Activated B cell treated with CpG ODN at 0.5 μM for 24 hours (primary cell): ENCODE measurements at regions not wholly inside any gene's neighbourhood (a gene's known extent, or its start where the extent isn't known, plus 50 kb on each side); places are given as distances from the start of the nearest gene placed in this dataset.

Experiments used
- ATAC-seq: fragments of 200-7000 bp; cut with Tn5 transposase; one replicate; pipeline ENCODE4 v1.10.0; 2021; ENCODE audit warnings: low read depth, mild to moderate bottlenecking, moderate library complexity
- CTCF ChIA-PET: fragments of 350-600 bp; sonication (Branson Sonifier 250); formaldehyde crosslinking; loops from one replicate; lab custom pipeline; 2021; ENCODE audit warnings: antibody characterized with exemption; lab: Charles Lee
- POLR2A ChIA-PET: fragments of 350-600 bp; sonication (Branson Sonifier 250); formaldehyde crosslinking; loops from one replicate; lab custom pipeline; 2021; ENCODE audit warnings: antibody characterized with exemption; lab: Charles Lee
- DNase-seq: peaks from one replicate; pipeline ENCODE4 v3.0.0; 2022
- H3K27ac Mint-ChIP-seq: one replicate; pipeline ENCODE4 v1.8.0; 2020; ENCODE audit warnings: mixed read lengths
- H3K27me3 Mint-ChIP-seq: one replicate; pipeline ENCODE4 v1.8.0; 2021; ENCODE audit warnings: mixed read lengths
- H3K36me3 Mint-ChIP-seq: one replicate; pipeline ENCODE4 v1.8.0; 2021; ENCODE audit warnings: low read depth, mixed read lengths
- H3K4me1 Mint-ChIP-seq: one replicate; pipeline ENCODE4 v1.8.0; 2021; ENCODE audit warnings: mixed read lengths
- H3K4me3 Mint-ChIP-seq: one replicate; pipeline ENCODE4 v1.8.0; 2020; ENCODE audit warnings: mild to moderate bottlenecking, mixed read lengths
- H3K9me3 Mint-ChIP-seq: one replicate; pipeline ENCODE4 v1.8.0; 2020; ENCODE audit warnings: mixed read lengths
- CTCF ChIP-seq: fragments of 200-600 bp; IDR thresholded peaks from one replicate; pipeline ENCODE4 v1.8.0; 2022; ENCODE audit warnings: antibody characterized with exemption, mild to moderate bottlenecking
- intact Hi-C: fragments of 100-400 bp; cut with micrococcal nuclease; formaldehyde crosslinking; loops from one replicate; pipeline ENCODE4 v1.15.1; 2024

- H3K27me3 Mint-ChIP-seq = no peaks in the 10 kb centered on the region
- CTCF ChIA-PET = no interaction called here
- no peaks in the 10 kb centered on the region for H3K4me1 Mint-ChIP-seq
- H3K27ac Mint-ChIP-seq = no peak overlapping the region
- ATAC-seq (no peak), DNase-seq (no peak)
- H3K9me3 Mint-ChIP-seq = peaks cover 24% of the 10 kb centered on the region
- no peak for TF ChIP-seq CTCF
- intact Hi-C loops = no loop called here
- no peaks in the 10 kb centered on the region for H3K36me3 Mint-ChIP-seq
- H3K4me3 Mint-ChIP-seq = no peak overlapping the region
- POLR2A ChIA-PET = no interaction called here
Observed at GRCh38 chr22:27358096-27358870, 443.3 kb downstream of the MN1 start.

DNA sequence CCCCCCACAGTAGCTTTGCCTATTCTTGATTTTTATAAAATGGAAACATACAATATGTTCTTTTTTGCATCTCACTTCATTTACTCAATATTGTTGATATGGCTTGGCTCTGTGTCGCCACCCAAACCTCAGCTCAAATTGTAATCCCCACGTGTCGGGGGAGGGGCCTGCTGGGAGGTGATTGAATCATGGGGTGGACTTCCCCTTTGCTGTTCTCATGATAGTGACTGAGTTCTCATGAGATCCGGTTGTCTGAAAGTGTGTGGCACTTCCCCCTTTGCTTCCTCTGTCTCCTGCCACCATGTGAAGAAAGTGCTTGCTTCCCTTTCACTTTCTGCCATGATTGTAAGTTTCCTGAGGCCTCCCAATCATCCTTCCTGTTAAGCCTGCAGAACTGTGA is 431.3 kb downstream of the MN1 start:
- CTCF ChIA-PET = no interaction called here
- Mint-ChIP-seq H3K36me3 (no peaks in the 10 kb centered on the region), H3K27me3 (peaks cover 20% of the 10 kb centered on the region), H3K9me3 (peaks cover 4% of the 10 kb centered on the region), H3K4me3 (no peak overlapping the region), H3K27ac (no peak overlapping the region), H3K4me1 (no peaks in the 10 kb centered on the region)
- TF ChIP-seq CTCF = no peak
- DNase-seq = no peak
- ATAC-seq = no peak
- POLR2A ChIA-PET = no interaction called here
- intact Hi-C loops = no loop called here

DNA sequence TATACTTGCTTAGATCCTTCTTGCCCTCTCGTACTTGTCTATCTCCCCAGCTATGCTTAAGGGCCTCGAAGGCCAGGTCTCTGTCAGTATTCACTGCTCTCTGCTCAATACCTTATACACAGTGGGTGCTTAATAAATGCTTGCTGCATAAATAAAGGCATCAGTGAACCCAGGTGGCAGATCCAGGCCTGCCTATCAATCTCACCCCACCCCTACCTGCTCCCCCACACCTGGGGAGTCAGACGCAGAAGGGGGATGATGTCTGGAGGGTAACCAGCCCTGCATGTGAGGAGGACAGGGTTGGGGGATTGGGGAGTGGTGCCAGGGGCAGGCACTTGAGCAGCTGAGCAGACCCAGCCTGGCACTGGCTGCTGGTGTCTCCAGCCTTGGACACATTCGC is 430.6 kb downstream of the MN1 start:
- peaks cover 20% of the 10 kb centered on the region for H3K27me3 Mint-ChIP-seq
- no peaks in the 10 kb centered on the region for H3K4me1 Mint-ChIP-seq

DNA sequence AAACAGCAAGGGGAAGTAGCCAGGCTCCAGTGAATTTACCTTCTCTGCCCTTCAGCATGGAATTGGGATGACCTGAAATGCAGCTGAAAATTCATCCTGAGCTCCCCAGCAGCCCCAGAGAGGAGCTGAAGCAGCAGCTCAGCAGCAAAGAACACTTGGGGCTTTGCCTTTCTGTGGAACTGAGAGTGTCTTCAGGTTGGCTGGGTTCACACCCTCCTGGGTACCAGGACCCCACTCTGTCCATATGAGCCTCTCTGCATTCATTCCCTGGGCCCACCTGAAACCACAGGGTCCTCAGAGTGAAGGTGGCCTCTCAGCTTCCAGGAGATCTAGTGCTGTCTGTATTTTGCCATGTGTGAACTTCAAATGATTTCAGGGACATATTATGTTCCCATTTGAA is 429.2 kb downstream of the MN1 start:
- no peaks in the 10 kb centered on the region for H3K36me3 Mint-ChIP-seq
- ChIA-PET POLR2A (no interaction called here), CTCF (no interaction called here)
- no peak for TF ChIP-seq CTCF
- intact Hi-C loops = no loop called here
- H3K4me3 Mint-ChIP-seq = no peak overlapping the region
- ATAC-seq (no peak), DNase-seq (no peak)
- no peaks in the 10 kb centered on the region for H3K4me1 Mint-ChIP-seq
- peaks cover 18% of the 10 kb centered on the region for H3K27me3 Mint-ChIP-seq
- H3K9me3 Mint-ChIP-seq = peaks cover 8% of the 10 kb centered on the region
- no peak overlapping the region for H3K27ac Mint-ChIP-seq

More for the DNA sequence above, 430.6 kb downstream of the MN1 start:
- Mint-ChIP-seq H3K27ac (no peak overlapping the region), H3K36me3 (no peaks in the 10 kb centered on the region), H3K9me3 (peaks cover 8% of the 10 kb centered on the region), H3K4me3 (no peak overlapping the region)
- ChIA-PET POLR2A (no interaction called here), CTCF (no interaction called here)
- intact Hi-C loops = no loop called here
- DNase-seq = no peak
- no peak for ATAC-seq
- no peak for TF ChIP-seq CTCF

DNA sequence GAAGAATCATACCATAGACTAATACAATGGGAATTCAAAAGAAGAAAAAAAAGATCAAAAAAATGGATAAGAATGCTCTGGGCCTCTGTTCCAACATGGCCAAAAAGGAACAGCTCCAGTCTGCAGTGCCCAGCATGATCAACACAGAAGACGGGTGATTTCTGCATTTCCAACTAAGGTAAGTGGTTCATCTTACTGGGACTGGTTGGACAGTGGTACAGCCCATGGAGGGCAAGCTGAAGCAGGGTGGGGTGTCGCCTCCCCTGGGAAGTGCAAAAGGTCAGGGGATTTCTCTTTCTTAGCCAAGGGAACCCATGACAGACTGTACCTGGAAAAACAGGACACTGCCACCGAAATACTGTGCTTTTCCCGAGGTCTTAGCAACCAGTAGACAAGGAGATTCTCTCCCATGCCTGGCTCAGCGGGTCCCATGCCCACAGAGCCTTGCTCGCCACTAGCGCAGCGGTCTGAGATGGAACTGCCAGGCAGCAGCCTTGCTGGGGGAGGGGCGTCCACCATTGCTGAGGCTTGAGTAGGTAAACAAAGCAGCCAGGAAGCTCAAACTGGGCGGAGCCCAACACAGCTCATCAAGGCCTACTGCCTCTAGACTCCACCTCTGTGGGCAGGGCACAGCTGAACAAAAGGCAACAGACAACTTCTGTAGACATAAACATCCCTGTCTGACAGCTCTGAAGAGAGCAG is 428.4 kb downstream of the MN1 start:
- DNase-seq (no peak), ATAC-seq (no peak)
- Mint-ChIP-seq H3K9me3 (peaks cover 8% of the 10 kb centered on the region), H3K4me1 (no peaks in the 10 kb centered on the region), H3K27me3 (peaks cover 12% of the 10 kb centered on the region), H3K4me3 (no peak overlapping the region), H3K36me3 (no peaks in the 10 kb centered on the region), H3K27ac (no peak overlapping the region)
- intact Hi-C loops = no loop called here
- ChIA-PET CTCF (no interaction called here), POLR2A (no interaction called here)
- TF ChIP-seq CTCF = no peak
